BJ (cell line): ENCODE measurements at regions not wholly inside any gene's neighbourhood (a gene's known extent, or its start where the extent isn't known, plus 50 kb on each side); places are given as distances from the start of the nearest gene placed in this dataset.

ENCODE experiments used
- CTCF ChIA-PET: fragments of 350-600 bp; formaldehyde crosslinking; extraction: SDS; loops from one replicate; lab custom pipeline; 2021; ENCODE audit warnings: antibody characterized with exemption, inconsistent platforms; lab: Yijun Ruan, JAX
- POLR2A ChIA-PET: fragments of 300-600 bp; sonication (Branson Sonifier 250); formaldehyde crosslinking; extraction: SDS; loops from one replicate; lab custom pipeline; 2021; ENCODE audit warnings: antibody characterized with exemption; lab: Charles Lee
- DNase-seq: peaks from one replicate; pipeline ENCODE4 v3.0.0-alpha.2; 2011; ENCODE audit warnings: low read depth
- H3K27me3 ChIP-seq: 2 replicates; pipeline ENCODE4 v1.6.0; 2011; ENCODE audit warnings: low read length; ENCODE audit not compliant: control insufficient read depth, insufficient read depth
- H3K36me3 ChIP-seq: 2 replicates; pipeline ENCODE4 v1.5.1; 2011; ENCODE audit warnings: low read length; ENCODE audit not compliant: control insufficient read depth, insufficient read depth
- H3K4me3 ChIP-seq: 2 replicates; pipeline ENCODE4 v1.5.1; 2011; ENCODE audit warnings: low read depth, mild to moderate bottlenecking, control low read depth, low read length
- CTCF ChIP-seq: IDR thresholded peaks from 2 replicates; pipeline ENCODE4 v1.5.1; 2011; ENCODE audit warnings: low read depth, mild to moderate bottlenecking, control low read depth, inconsistent platforms, low read length, moderate library complexity; ENCODE audit not compliant: insufficient read depth

GRCh38 chr16:89034971-89035668 is 58.1 kb upstream of the CBFA2T3 start:
- Histone ChIP-seq H3K4me3 (no peak overlapping the region), H3K36me3 (no peaks in the 10 kb centered on the region), H3K27me3 (peaks cover 1% of the 10 kb centered on the region)
- TF ChIP-seq CTCF, result no peak
- POLR2A ChIA-PET, result no interaction called here
- CTCF ChIA-PET, result no interaction called here
- no peak for DNase-seq

GRCh38 chr16:89035669-89036570 is 57.7 kb upstream of the ACSF3 start:
- Histone ChIP-seq H3K36me3 (no peaks in the 10 kb centered on the region), H3K27me3 (peaks cover 1% of the 10 kb centered on the region), H3K4me3 (no peak overlapping the region)
- ChIA-PET POLR2A (no interaction called here), CTCF (no interaction called here)
- DNase-seq, result no peak
- no peak for TF ChIP-seq CTCF

DNA sequence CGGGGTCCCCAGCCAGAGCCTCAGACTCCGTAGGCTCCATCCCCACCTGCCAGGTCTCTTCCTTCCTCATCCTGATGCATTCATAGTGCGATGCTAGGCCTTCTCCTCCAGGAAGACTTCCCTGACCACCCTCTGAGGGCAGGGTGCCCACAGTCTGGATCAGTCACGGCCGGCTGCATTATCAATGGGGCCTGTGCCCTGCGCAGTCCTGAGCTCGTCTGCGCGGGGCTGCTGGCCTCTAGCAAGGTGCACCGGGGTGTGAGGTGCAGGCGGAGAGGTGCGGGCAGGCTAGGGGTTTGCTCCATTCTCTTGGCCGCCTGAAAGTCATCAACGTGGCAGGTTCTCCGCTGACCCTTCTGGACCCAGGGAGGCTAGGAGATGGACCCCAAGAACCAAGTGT is 56.9 kb upstream of the ACSF3 start:
- no peak for TF ChIP-seq CTCF
- peaks cover 1% of the 10 kb centered on the region for H3K27me3 ChIP-seq
- ChIA-PET CTCF (no interaction called here), POLR2A (no interaction called here)
- DNase-seq, result no peak
- H3K4me3 ChIP-seq, result no peak overlapping the region
- no peaks in the 10 kb centered on the region for H3K36me3 ChIP-seq

DNA sequence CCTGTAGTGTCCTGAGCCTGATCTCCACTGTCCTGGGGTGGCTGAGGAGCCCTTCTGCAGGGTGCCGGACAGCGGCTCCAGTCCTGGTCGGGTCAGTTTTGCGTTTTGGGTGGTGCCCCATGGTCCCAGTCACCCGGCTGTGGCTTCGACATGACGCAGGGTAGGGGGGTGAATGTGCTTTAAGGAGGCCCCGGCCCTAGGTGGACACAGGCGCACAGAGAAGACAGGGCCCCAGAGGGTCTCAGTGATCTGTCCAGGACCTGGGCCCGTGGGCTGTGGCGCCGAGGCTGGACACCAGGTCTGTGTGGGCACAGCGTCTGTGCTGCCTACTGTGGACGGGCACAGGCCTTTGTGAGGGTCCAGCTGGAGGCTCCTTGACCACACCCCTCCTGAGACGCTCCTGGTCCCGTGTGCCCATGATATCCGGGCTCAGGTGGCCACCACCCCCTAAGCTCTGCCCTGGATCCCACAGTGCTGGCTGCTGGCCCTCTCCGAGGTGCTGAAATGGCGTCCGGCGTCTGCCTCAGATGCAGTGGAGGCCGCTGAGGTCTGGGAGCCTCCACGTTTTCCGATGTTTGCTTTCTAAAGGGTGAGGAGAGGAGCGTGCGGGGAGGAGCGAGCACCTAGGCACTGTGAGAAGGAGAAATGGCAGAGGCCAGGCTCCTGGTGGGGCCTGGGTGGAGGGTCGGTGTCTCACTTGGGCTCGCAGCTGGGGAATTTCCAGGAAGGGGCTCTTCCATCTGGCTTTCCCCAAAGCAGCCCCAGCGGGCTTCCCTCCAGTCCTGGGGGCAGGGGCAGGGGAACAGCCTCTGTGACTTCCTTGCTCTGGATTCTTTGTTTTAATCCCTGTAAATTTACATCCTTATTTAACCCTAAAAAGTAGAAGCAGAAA is 56.1 kb upstream of the ACSF3 start:
- CTCF ChIA-PET, result no interaction called here
- peaks cover 1% of the 10 kb centered on the region for H3K27me3 ChIP-seq
- DNase-seq, result no peak
- POLR2A ChIA-PET, result no interaction called here
- H3K4me3 ChIP-seq, result no peak overlapping the region
- no peaks in the 10 kb centered on the region for H3K36me3 ChIP-seq
- no peak for TF ChIP-seq CTCF

- ChIA-PET POLR2A (no interaction called here), CTCF (interaction anchor here (0.6 kb wide), 1 partner anchor 114 kb away, joined by 3 read pairs; no protein-coding TSS in a partner anchor)
- no peaks in the 10 kb centered on the region for H3K36me3 ChIP-seq
- H3K4me3 ChIP-seq, result no peak overlapping the region
- no peak for DNase-seq
- peaks cover 1% of the 10 kb centered on the region for H3K27me3 ChIP-seq
- no peak for TF ChIP-seq CTCF
Observed at GRCh38 chr16:89038221-89038721, 55.4 kb upstream of the ACSF3 start.
